Pancreas (tissue), 10 donors: ENCODE measurements at regions not wholly inside any gene's neighbourhood (a gene's known extent, or its start where the extent isn't known, plus 50 kb on each side); places are given as distances from the start of the nearest gene placed in this dataset.

ENCODE experiments used
- ATAC-seq, 4 donors: fragments of 200-7000 bp; cut with Tn5 transposase; one replicate each; pipeline versions ENCODE4 v1.8.0 to v1.9.1; 2020; ENCODE audit warnings: mild to moderate bottlenecking in 4 of 4, moderate library complexity in 4 of 4
- DNase-seq, 6 donors: peaks; one replicate each; pipeline ENCODE4 v3.0.0-alpha.2; 2020
- FAIRE-seq: peaks from 2 replicates; lab custom pipeline; 2012; peaks lifted over from hg19 to GRCh38; lab: Jason Lieb, UNC
- H3K27ac ChIP-seq, 4 donors: fragments of 200-600 bp; sonication (generic); 1 replicate in 3 of 4; 2 replicates in 1 of 4; pipeline versions ENCODE4 v1.5.0 to v1.8.0; 2020
- H3K27me3 ChIP-seq, 4 donors: fragments of 200-600 bp; one replicate each; pipeline ENCODE4 v1.8.0; 2021
- H3K36me3 ChIP-seq, 3 donors: fragments of 200-600 bp; sonication (generic) in 1 of 3; one replicate each; pipeline versions ENCODE4 v1.5.0 to v1.8.0; 2020 to 2021
- H3K4me1 ChIP-seq, 3 donors: fragments of 200-600 bp; one replicate each; pipeline ENCODE4 v1.8.0; 2021
- H3K4me3 ChIP-seq, 4 donors: fragments of 200-600 bp; sonication (generic) in 2 of 4; one replicate each; pipeline versions ENCODE4 v1.5.0 to v1.8.0; 2020 to 2021
- H3K9me3 ChIP-seq, 4 donors: fragments of 200-600 bp; one replicate each; pipeline ENCODE4 v1.8.0; 2021
- WGBS, 2 donors: extraction: QIAGEN DNeasy Blood & Tissue Kit; methylation state at CpG; one replicate each; pipeline ENCODE4 v1.1.7; 2013; 5-methylcytosine and 5-hydroxymethylcytosine counted together
- intact Hi-C, 3 donors: fragments of 100-400 bp; cut with DNase I; formaldehyde crosslinking; loops; one replicate each; pipeline versions ENCODE4 v1.11.1 to v1.14.2; 2022
- TF ChIP-seq, protein P1 (sequence below), 4 donors: fragments of 200-600 bp; sonication (generic) in 3 of 4; IDR thresholded peaks; one replicate each; pipeline versions ENCODE4 v1.5.0 to v1.8.0; 2021; ENCODE audit warnings: antibody characterized with exemption in 4 of 4
- donor health status: healthy with polysubstance abuse.
- donor health status: DM: no; HTN: no; CAD: no; lungs with moderate emphysema.
- donor health status: DM: no; HTN: no; CAD: no.
- donor health status: control.
- donor health status: control.
- donor health status: Bipolar disorder and iron deficiency.
- donor health status: DM: yes; HTN: yes; CAD: no.
- donor health status: DM: no; HTN: no; CAD: no.
- donor health status: DM: no; HTN: no; CAD: no.
- donor health status: DM: yes; HTN: yes; CAD: no.

GRCh38 chr22:23388517-23388890 is 191.6 kb downstream of the IGLL1 start:
- H3K27me3 ChIP-seq, result no peaks in the 10 kb centered on the region
- H3K9me3 ChIP-seq, result no peaks in the 10 kb centered on the region
- H3K36me3 ChIP-seq, result no peaks in the 10 kb centered on the region
- DNase-seq (no peak), FAIRE-seq (no peak), ATAC-seq (no peak)
- intact Hi-C loops, result loop anchor here in 2 of 3 donors (5.0 to 10.0 kb wide), 3 partner anchors 74 to 431 kb away; no protein-coding TSS in a partner anchor
- no peak overlapping the region for H3K4me3 ChIP-seq
- WGBS, 2 donors, result 71 to 73% methylated on average over 8 of the region's 8 CpGs
- TF ChIP-seq, protein P1, sequence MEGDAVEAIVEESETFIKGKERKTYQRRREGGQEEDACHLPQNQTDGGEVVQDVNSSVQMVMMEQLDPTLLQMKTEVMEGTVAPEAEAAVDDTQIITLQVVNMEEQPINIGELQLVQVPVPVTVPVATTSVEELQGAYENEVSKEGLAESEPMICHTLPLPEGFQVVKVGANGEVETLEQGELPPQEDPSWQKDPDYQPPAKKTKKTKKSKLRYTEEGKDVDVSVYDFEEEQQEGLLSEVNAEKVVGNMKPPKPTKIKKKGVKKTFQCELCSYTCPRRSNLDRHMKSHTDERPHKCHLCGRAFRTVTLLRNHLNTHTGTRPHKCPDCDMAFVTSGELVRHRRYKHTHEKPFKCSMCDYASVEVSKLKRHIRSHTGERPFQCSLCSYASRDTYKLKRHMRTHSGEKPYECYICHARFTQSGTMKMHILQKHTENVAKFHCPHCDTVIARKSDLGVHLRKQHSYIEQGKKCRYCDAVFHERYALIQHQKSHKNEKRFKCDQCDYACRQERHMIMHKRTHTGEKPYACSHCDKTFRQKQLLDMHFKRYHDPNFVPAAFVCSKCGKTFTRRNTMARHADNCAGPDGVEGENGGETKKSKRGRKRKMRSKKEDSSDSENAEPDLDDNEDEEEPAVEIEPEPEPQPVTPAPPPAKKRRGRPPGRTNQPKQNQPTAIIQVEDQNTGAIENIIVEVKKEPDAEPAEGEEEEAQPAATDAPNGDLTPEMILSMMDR (IDR thresholded peaks at IDR 0.05), result no peak
- no peak overlapping the region for H3K27ac ChIP-seq
- no peaks in the 10 kb centered on the region for H3K4me1 ChIP-seq

DNA sequence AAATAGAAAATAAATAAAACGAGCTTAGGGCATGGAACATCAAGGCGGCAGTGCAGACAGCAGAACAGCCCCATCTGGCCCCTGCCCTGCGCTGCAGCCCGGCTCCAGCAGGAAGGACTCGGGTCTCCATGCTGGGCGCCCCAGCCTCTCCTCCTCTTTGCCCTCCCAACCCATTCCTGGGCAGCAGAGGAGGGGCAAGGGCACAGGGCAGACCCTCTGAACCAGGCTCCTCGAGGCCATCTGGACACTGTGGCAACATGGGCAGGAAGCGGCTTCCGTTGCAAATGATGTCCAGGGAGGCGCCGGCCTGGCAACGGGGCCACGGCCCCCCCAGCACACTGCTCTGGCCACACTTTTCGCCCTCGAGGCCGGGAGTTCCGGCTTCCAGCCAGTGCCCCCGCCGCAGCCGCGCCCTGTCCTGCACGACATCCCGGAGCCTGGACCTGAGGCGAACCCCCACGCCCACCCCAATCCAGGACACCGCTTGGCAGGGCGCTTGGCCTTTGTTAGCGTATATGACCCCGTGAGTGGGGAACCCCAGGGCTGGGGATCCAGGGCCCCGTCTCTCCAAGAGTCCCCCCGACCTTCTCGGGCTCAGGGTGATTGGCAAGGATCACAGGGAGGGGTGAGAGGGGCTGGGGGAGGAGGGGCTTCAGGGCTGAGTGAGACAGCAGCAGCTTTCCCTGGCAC is 192.1 kb downstream of the IGLL1 start:
- 72 to 74% methylated on average over 27 to 32 of the region's 32 CpGs for WGBS, 2 donors
- TF ChIP-seq, protein P1 (IDR thresholded peaks at IDR 0.05), result no peak
- Histone ChIP-seq H3K27ac (no peak overlapping the region), H3K4me3 (no peak overlapping the region), H3K36me3 (no peaks in the 10 kb centered on the region), H3K4me1 (no peaks in the 10 kb centered on the region), H3K27me3 (no peaks in the 10 kb centered on the region), H3K9me3 (no peaks in the 10 kb centered on the region)
- intact Hi-C loops, result loop anchor here in 2 of 3 donors (5.0 to 10.0 kb wide), 3 partner anchors 73 to 431 kb away; no protein-coding TSS in a partner anchor
- ATAC-seq (no peak), DNase-seq (no peak), FAIRE-seq (no peak)

DNA sequence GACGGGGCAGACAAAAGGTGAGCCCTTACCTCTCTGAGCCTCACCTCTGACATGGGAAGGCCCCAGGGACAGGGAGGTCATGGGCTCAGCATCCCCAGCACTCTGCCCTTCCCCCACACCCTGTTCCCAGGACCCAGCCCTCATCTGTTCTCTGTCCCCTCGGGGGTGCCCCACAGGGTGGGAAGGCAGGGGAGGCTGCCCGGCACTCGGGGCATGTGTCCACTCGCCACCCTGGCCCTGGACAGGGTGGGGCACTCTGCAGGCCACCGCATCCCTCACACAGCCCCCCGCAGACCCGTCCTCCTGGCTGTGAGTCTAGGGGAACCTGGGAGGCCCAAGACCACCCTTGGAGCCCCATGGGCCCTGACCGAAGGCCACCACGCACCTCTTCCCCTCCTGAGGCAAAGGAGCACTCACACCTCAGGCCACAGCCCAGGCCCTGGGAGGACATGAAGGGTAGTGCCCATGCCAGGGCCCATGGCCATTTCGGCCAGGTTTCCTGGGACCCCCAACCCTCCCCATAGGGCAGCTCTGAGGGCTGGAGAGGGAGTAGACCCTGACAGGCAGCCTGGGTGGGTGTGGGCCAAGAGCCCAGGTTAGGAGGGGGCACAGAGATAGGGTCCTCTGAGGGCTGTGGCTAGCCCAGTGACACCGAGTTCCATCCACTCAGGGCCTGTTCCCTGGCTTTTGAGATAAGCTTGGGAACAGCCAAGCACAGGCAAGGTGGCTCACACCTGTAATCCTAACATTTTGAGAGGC is 193.1 kb downstream of the IGLL1 start:
- Histone ChIP-seq H3K4me1 (no peaks in the 10 kb centered on the region), H3K9me3 (no peaks in the 10 kb centered on the region), H3K36me3 (no peaks in the 10 kb centered on the region), H3K27ac (no peak overlapping the region), H3K27me3 (no peaks in the 10 kb centered on the region), H3K4me3 (no peak overlapping the region)
- 83% methylated on average over 10 to 12 of the region's 12 CpGs for WGBS, 2 donors
- TF ChIP-seq, protein P1 (IDR thresholded peaks at IDR 0.05), result no peak
- no peak for ATAC-seq
- intact Hi-C loops, result loop anchor here in 2 of 3 donors (5.0 to 10.0 kb wide), 3 partner anchors 72 to 430 kb away; no protein-coding TSS in a partner anchor
- peak in 3 of 6 donors; percentile 10 to 64 (median 19) for DNase-seq
- FAIRE-seq, result no peak

- Histone ChIP-seq H3K27ac (no peak overlapping the region), H3K27me3 (no peaks in the 10 kb centered on the region), H3K9me3 (no peaks in the 10 kb centered on the region), H3K4me3 (no peak overlapping the region), H3K4me1 (no peaks in the 10 kb centered on the region), H3K36me3 (no peaks in the 10 kb centered on the region)
- TF ChIP-seq, protein P1 (IDR thresholded peaks at IDR 0.05), result peak; percentile 94 to 100 (median 99)
- DNase-seq, result peak; percentile 65 to 98 (median 88)
- intact Hi-C loops, result loop anchor here in 2 of 3 donors (5.0 to 10.0 kb wide), 3 partner anchors 71 to 429 kb away; no protein-coding TSS in a partner anchor
- 20 to 24% methylated on average over 18 to 20 of the region's 20 CpGs for WGBS, 2 donors
- ATAC-seq, result peak; percentile 90 to 97 (median 94)
- no peak for FAIRE-seq
Observed at GRCh38 chr22:23385678-23386631, 194.1 kb downstream of the IGLL1 start.
